ENCODE measurements at regions not wholly inside any gene's neighbourhood (a gene's known extent, or its start where the extent isn't known, plus 50 kb on each side); places are given as distances from the start of the nearest gene placed in this dataset.
"Not testable (repeated sequence)": the region's sequence is repeated elsewhere in the genome, so short reads cannot be mapped to it uniquely, and the experiment has no call there.

GRCh38 chr14:36423430-36423829, 96.6 kb downstream of the NKX2-1 start:
- Mint-ChIP-seq H3K4me3 (ENCODE audit: unreplicated experiment) (no peak overlapping the region), H3K9me3 (ENCODE audit: unreplicated experiment) (no peaks in the 10 kb centered on the region), H3K27me3 (ENCODE audit: unreplicated experiment) (no peaks in the 10 kb centered on the region), H3K36me3 (ENCODE audit: unreplicated experiment) (no peaks in the 10 kb centered on the region), H3K4me1 (ENCODE audit: unreplicated experiment) (no peaks in the 10 kb centered on the region), H3K27ac (ENCODE audit: unreplicated experiment) (no peak overlapping the region)
- TF ChIP-seq, protein P1, sequence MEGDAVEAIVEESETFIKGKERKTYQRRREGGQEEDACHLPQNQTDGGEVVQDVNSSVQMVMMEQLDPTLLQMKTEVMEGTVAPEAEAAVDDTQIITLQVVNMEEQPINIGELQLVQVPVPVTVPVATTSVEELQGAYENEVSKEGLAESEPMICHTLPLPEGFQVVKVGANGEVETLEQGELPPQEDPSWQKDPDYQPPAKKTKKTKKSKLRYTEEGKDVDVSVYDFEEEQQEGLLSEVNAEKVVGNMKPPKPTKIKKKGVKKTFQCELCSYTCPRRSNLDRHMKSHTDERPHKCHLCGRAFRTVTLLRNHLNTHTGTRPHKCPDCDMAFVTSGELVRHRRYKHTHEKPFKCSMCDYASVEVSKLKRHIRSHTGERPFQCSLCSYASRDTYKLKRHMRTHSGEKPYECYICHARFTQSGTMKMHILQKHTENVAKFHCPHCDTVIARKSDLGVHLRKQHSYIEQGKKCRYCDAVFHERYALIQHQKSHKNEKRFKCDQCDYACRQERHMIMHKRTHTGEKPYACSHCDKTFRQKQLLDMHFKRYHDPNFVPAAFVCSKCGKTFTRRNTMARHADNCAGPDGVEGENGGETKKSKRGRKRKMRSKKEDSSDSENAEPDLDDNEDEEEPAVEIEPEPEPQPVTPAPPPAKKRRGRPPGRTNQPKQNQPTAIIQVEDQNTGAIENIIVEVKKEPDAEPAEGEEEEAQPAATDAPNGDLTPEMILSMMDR (IDR thresholded peaks at IDR 0.05) = no peak
- DNase-seq (ENCODE audit: extremely low spot score, unreplicated experiment) = no peak

DNA sequence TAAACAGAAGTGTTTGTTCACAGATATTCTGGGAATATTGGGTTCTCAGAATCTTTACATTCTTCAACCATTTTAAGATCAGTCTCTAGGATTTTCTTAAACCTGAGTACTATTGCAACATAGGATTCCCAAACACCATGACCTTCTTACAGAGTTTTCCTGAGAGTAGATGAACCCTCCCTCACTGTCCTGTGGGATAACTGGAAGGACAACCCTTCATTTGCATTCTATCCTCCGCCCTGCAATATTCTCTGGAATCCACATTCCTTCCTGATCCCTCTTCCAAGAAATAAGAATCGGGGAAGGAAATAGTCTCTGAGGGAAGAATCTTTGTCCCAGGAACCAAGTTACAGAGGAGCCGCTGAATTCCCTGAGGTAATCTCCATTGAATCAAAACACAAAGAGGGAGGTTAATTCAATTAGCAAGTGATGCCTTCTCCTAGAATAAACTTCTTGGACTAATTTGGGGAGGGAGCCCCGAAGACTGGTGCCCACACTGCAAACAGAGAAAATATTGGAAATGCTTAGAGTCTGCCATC, 99.8 kb upstream of the MBIP start:
- H3K27ac Mint-ChIP-seq (ENCODE audit: unreplicated experiment) = no peak overlapping the region

GRCh38 chr14:36418937-36419336, 98.5 kb upstream of the MBIP start:
- Mint-ChIP-seq H3K27me3 (ENCODE audit: unreplicated experiment) (no peaks in the 10 kb centered on the region), H3K36me3 (ENCODE audit: unreplicated experiment) (no peaks in the 10 kb centered on the region), H3K9me3 (ENCODE audit: unreplicated experiment) (peaks cover 12% of the 10 kb centered on the region), H3K27ac (ENCODE audit: unreplicated experiment) (no peak overlapping the region), H3K4me3 (ENCODE audit: unreplicated experiment) (no peak overlapping the region), H3K4me1 (ENCODE audit: unreplicated experiment) (no peaks in the 10 kb centered on the region)
- DNase-seq (ENCODE audit: extremely low spot score, unreplicated experiment) = no peak
- TF ChIP-seq, protein P1 (IDR thresholded peaks at IDR 0.05) = no peak

More for the DNA sequence above, 99.8 kb upstream of the MBIP start:
- Mint-ChIP-seq H3K27me3 (ENCODE audit: unreplicated experiment) (no peaks in the 10 kb centered on the region), H3K4me3 (ENCODE audit: unreplicated experiment) (no peak overlapping the region), H3K9me3 (ENCODE audit: unreplicated experiment) (peaks cover 8% of the 10 kb centered on the region), H3K4me1 (ENCODE audit: unreplicated experiment) (no peaks in the 10 kb centered on the region), H3K36me3 (ENCODE audit: unreplicated experiment) (no peaks in the 10 kb centered on the region)
- DNase-seq (ENCODE audit: extremely low spot score, unreplicated experiment) = no peak
- TF ChIP-seq, protein P1 (IDR thresholded peaks at IDR 0.05) = no peak

DNA sequence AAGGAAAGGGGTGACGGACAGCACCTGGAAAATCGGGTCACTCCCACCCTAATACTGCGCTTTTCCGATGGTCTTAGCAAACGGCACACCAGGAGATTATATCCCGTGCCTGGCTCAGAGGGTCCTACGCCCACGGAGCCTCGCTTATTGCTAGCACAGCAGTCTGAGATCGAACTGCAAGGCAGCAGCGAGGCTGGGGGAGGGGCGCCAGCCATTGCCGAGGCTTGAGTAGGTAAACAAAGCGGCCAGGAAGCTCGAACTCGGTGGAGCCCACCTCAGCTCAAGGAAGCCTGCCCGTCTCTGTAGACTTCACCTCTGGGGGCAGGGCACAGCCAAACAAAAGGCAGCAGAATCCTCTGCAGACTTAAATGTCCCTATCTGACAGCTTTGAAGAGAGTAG, 91.5 kb upstream of the MBIP start:
- DNase-seq (ENCODE audit: extremely low spot score, unreplicated experiment); H3K4me3 Mint-ChIP-seq (ENCODE audit: unreplicated experiment); H3K27me3 Mint-ChIP-seq (ENCODE audit: unreplicated experiment); H3K36me3 Mint-ChIP-seq (ENCODE audit: unreplicated experiment); H3K27ac Mint-ChIP-seq (ENCODE audit: unreplicated experiment); H3K4me1 Mint-ChIP-seq (ENCODE audit: unreplicated experiment): not testable (repeated sequence)
- H3K9me3 Mint-ChIP-seq (ENCODE audit: unreplicated experiment) = peaks cover 12% of the 10 kb centered on the region

DNA sequence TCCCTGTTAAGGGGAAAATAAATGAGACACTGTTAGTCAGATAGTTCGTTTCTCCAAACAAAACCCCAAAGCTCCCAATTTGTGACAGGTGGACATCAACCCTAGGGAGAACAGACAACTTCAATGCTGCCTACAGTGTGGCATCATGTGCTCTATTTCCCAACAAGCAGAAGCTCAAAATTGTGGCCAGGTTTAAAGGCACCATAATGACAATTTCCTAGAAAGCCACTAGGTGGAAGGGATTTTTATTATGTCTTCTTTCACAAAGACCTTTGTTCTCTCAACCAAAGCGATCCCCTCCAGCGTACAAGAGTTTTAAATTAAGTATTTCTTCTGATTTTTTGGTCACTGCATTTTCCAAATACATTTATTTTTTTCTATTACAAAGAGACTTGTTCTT, 88.0 kb upstream of the MBIP start:
- Mint-ChIP-seq H3K36me3 (ENCODE audit: unreplicated experiment) (no peaks in the 10 kb centered on the region), H3K27me3 (ENCODE audit: unreplicated experiment) (no peaks in the 10 kb centered on the region), H3K9me3 (ENCODE audit: unreplicated experiment) (no peaks in the 10 kb centered on the region), H3K27ac (ENCODE audit: unreplicated experiment) (no peak overlapping the region), H3K4me1 (ENCODE audit: unreplicated experiment) (no peaks in the 10 kb centered on the region), H3K4me3 (ENCODE audit: unreplicated experiment) (no peak overlapping the region)
- DNase-seq (ENCODE audit: extremely low spot score, unreplicated experiment) = no peak
- TF ChIP-seq, protein P1 (IDR thresholded peaks at IDR 0.05) = no peak
